GM12878 (cell line): ENCODE measurements at regions not wholly inside any gene's neighbourhood (a gene's known extent, or its start where the extent isn't known, plus 50 kb on each side); places are given as distances from the start of the nearest gene placed in this dataset.

ENCODE experiments used
- ATAC-seq: fragments of 200-7000 bp; cut with Tn5 transposase; 3 replicates; pipeline ENCODE4 v1.9.1; 2020; ENCODE audit warnings: mild to moderate bottlenecking, moderate library complexity
- BruUV-seq: library from RNA; stranded (reverse); fragments of 400-500 nt; replicated peaks from 2 replicates; lab custom pipeline; 2021; lab: Mats Ljungman, UMichigan
- CTCF ChIA-PET: fragments of 300-600 bp; sonication (Branson Sonifier 250); formaldehyde crosslinking; extraction: SDS; loops from one replicate; lab custom pipeline; 2021; ENCODE audit warnings: inconsistent platforms; lab: Yijun Ruan, JAX
- POLR2A ChIA-PET: fragments of 350-600 bp; formaldehyde crosslinking; extraction: SDS; loops from one replicate; lab custom pipeline; 2021; ENCODE audit warnings: inconsistent platforms; lab: Charles Lee
- RAD21 ChIA-PET: fragments of 300-600 bp; sonication (Branson Sonifier 250); formaldehyde crosslinking; loops from one replicate; lab custom pipeline; 2023; ENCODE audit warnings: antibody characterized with exemption; ENCODE audit not compliant: unreplicated experiment; lab: Charles Lee
- SMC1A ChIA-PET: fragments of 300-600 bp; sonication (Branson Sonifier 250); formaldehyde crosslinking; loops from one replicate; lab custom pipeline; 2023; ENCODE audit not compliant: unreplicated experiment, uncharacterized antibody; lab: Charles Lee
- DNase-seq: peaks from one replicate; pipeline ENCODE4 v3.0.0-alpha.2; 2011; ENCODE audit warnings: low read depth, low spot score
- FAIRE-seq: peaks from 3 replicates; lab custom pipeline; 2011; peaks lifted over from hg19 to GRCh38; lab: Jason Lieb, UNC
- H2AFZ ChIP-seq: 2 replicates; pipeline ENCODE4 v1.6.0; 2011; ENCODE audit warnings: low read depth, low read length, control low read depth; ENCODE audit not compliant: control insufficient read depth
- H3K27ac ChIP-seq: 2 replicates; pipeline ENCODE4 v1.5.1; 2011; ENCODE audit warnings: control low read depth; ENCODE audit not compliant: control insufficient read depth, insufficient read depth
- H3K27me3 ChIP-seq, 2 experiments: replicated peaks in 1 of 2; 2 replicates each; pipeline versions ENCODE4 v1.6.0 to v1.6.1; 2011; ENCODE audit warnings: low read length in 1 of 2; ENCODE audit not compliant: control insufficient read depth in 2 of 2, insufficient read depth in 2 of 2
- H3K36me3 ChIP-seq, 2 experiments: 2 replicates each; pipeline ENCODE4 v1.5.1; 2011; ENCODE audit warnings: low read length in 1 of 2; ENCODE audit not compliant: control insufficient read depth in 2 of 2, insufficient read depth in 2 of 2
- H3K4me1 ChIP-seq: 2 replicates; pipeline ENCODE4 v1.6.1; 2011; ENCODE audit warnings: mild to moderate bottlenecking, low read length, moderate library complexity, mixed read lengths; ENCODE audit not compliant: control insufficient read depth, insufficient read depth
- H3K4me2 ChIP-seq: 2 replicates; pipeline ENCODE4 v1.6.0; 2011; ENCODE audit warnings: control low read depth; ENCODE audit not compliant: control insufficient read depth, insufficient read depth
- H3K4me3 ChIP-seq: fragments of 200-600 bp; sonication (generic); 2 replicates; pipeline ENCODE4 v1.5.1; 2016
- H3K79me2 ChIP-seq: 2 replicates; pipeline ENCODE4 v1.6.0; 2011; ENCODE audit warnings: low read length; ENCODE audit not compliant: control insufficient read depth, insufficient read depth
- H3K9ac ChIP-seq: 2 replicates; pipeline ENCODE4 v1.8.0; 2011; ENCODE audit warnings: low read length, control low read depth, mixed read lengths; ENCODE audit not compliant: control insufficient read depth, insufficient read depth
- H3K9me3 ChIP-seq: replicated peaks from 3 replicates; pipeline ENCODE4 v1.5.1; 2011; ENCODE audit warnings: mild to moderate bottlenecking, low read length; ENCODE audit not compliant: control insufficient read depth, insufficient read depth
- H4K20me1 ChIP-seq: 2 replicates; pipeline ENCODE4 v1.6.0; 2011; ENCODE audit not compliant: control insufficient read depth, insufficient read depth
- BMI1 ChIP-seq: fragments of 450-650 bp; IDR thresholded peaks from 2 replicates; pipeline ENCODE4 v1.6.1; 2016; ENCODE audit warnings: mild to moderate bottlenecking, moderate library complexity, borderline replicate concordance
- BRCA1 ChIP-seq: IDR thresholded peaks from 2 replicates; pipeline ENCODE4 v1.6.1; 2011; ENCODE audit warnings: low read depth, low read length, improper control_type of control experiment
- CREM ChIP-seq: IDR thresholded peaks from 2 replicates; pipeline ENCODE4 v1.6.1; 2014; ENCODE audit warnings: antibody characterized with exemption, low read depth
- CUX1 ChIP-seq: IDR thresholded peaks from 2 replicates; pipeline ENCODE4 v1.6.1; 2012; ENCODE audit warnings: improper control_type of control experiment, low read depth, low read length; ENCODE audit not compliant: insufficient replicate concordance
- KLF5 ChIP-seq: fragments of 450-650 bp; IDR thresholded peaks from 2 replicates; pipeline ENCODE4 v1.6.1; 2014; ENCODE audit warnings: mild to moderate bottlenecking; ENCODE audit not compliant: partially characterized antibody
- NRF1 ChIP-seq: conservative IDR thresholded peaks from 2 replicates; pipeline ENCODE4 v1.6.1; 2011; ENCODE audit warnings: mild to moderate bottlenecking, low read depth, low read length, improper control_type of control experiment
- RB1 ChIP-seq: fragments of 450-650 bp; formaldehyde crosslinking; IDR thresholded peaks from 2 replicates; pipeline ENCODE4 v1.6.1; 2017; ENCODE audit warnings: mild to moderate bottlenecking, borderline replicate concordance
- SMARCA5 ChIP-seq: fragments of 450-650 bp; IDR thresholded peaks from 2 replicates; pipeline ENCODE4 v1.6.1; 2017; ENCODE audit warnings: mild to moderate bottlenecking
- USF2 ChIP-seq: IDR thresholded peaks from 2 replicates; pipeline ENCODE4 v1.6.1; 2011; ENCODE audit warnings: low read depth, low read length, improper control_type of control experiment, borderline replicate concordance
- ZSCAN29 ChIP-seq: fragments of 450-650 bp; IDR thresholded peaks from 2 replicates; pipeline ENCODE4 v1.6.1; 2017; ENCODE audit warnings: mild to moderate bottlenecking, moderate library complexity
- WGBS: methylation state at CpG from one replicate; pipeline ENCODE4 v1.1.6; 2016; ENCODE audit warnings: low lambda C conversion rate; ENCODE audit not compliant: insufficient replicate concordance, insufficient coverage; ENCODE audit errors: missing lambda C conversion rate; 5-methylcytosine and 5-hydroxymethylcytosine counted together
- in situ Hi-C: fragments of 300-500 bp; cut with MboI; formaldehyde crosslinking; loops from 9 replicates; pipeline ENCODE4 v1.14.3; 2018; ENCODE audit warnings: mixed read lengths
- intact Hi-C: fragments of 100-400 bp; cut with micrococcal nuclease; formaldehyde crosslinking; loops from one replicate; pipeline ENCODE4 v1.14.2; 2022; ENCODE audit not compliant: unreplicated experiment
- TF ChIP-seq, protein P1 (sequence below): IDR thresholded peaks from 2 replicates; pipeline ENCODE4 v1.6.1; 2012; ENCODE audit warnings: low read depth, low read length, improper control_type of control experiment
- TF ChIP-seq, protein P2 (sequence below): fragments of 150-350 bp; IDR thresholded peaks from 2 replicates; pipeline ENCODE4 v1.6.1; 2014; ENCODE audit warnings: mild to moderate bottlenecking, low read depth, low read length

DNA sequence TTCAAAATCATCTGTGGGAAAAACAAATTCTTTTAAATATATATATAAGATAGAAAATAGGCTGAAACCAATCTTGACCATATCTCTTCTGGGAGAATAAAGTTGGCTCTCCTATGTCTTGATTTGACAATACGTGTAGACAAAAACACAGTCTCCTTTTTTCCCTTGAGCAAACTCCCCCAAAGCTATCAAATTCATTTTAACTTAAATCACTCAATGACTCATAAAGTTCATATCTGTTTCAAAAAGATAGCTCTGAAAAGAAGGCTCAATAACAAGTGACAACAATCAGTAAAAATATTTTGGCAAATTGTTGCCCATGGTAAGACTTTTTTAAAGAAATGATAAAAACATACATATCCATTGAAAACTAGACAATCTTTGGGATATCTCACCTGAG is 236.0 kb upstream of the TENT5A start:
- RAD21 ChIA-PET = interaction anchor here (0.8 kb wide), 1 partner anchor 37 kb away, joined by 3 read pairs; no protein-coding TSS in a partner anchor
- SMC1A ChIA-PET = interaction anchor here (1.9 kb wide), 1 partner anchor 8 kb away, joined by 4 read pairs; no protein-coding TSS in a partner anchor
- H3K4me3 ChIP-seq = no peak overlapping the region
- H3K4me1 ChIP-seq = no peaks in the 10 kb centered on the region
- no peaks in the 10 kb centered on the region for H3K36me3 ChIP-seq
- POLR2A ChIA-PET = no interaction called here
- H3K9ac ChIP-seq = no peak overlapping the region
- H4K20me1 ChIP-seq = no peaks in the 10 kb centered on the region
- in situ Hi-C loops (no loop called here), intact Hi-C loops (no loop called here)
- H3K27me3 ChIP-seq = no peaks in the 10 kb centered on the region
- no TSS peak for BruUV-seq
- CTCF ChIA-PET = no interaction called here
- H3K4me2 ChIP-seq = no peak overlapping the region
- TF ChIP-seq, protein P1, sequence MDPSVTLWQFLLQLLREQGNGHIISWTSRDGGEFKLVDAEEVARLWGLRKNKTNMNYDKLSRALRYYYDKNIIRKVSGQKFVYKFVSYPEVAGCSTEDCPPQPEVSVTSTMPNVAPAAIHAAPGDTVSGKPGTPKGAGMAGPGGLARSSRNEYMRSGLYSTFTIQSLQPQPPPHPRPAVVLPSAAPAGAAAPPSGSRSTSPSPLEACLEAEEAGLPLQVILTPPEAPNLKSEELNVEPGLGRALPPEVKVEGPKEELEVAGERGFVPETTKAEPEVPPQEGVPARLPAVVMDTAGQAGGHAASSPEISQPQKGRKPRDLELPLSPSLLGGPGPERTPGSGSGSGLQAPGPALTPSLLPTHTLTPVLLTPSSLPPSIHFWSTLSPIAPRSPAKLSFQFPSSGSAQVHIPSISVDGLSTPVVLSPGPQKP = no peak
- TF ChIP-seq RB1 (no peak), ZSCAN29 (no peak), KLF5 (no peak), CREM (no peak), SMARCA5 (no peak), BRCA1 (no peak), USF2 (no peak), BMI1 (no peak), CUX1 (no peak), NRF1 (no peak)
- TF ChIP-seq, protein P2, sequence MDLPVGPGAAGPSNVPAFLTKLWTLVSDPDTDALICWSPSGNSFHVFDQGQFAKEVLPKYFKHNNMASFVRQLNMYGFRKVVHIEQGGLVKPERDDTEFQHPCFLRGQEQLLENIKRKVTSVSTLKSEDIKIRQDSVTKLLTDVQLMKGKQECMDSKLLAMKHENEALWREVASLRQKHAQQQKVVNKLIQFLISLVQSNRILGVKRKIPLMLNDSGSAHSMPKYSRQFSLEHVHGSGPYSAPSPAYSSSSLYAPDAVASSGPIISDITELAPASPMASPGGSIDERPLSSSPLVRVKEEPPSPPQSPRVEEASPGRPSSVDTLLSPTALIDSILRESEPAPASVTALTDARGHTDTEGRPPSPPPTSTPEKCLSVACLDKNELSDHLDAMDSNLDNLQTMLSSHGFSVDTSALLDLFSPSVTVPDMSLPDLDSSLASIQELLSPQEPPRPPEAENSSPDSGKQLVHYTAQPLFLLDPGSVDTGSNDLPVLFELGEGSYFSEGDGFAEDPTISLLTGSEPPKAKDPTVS = no peak
- no peak for FAIRE-seq
- no peak overlapping the region for H2AFZ ChIP-seq
- no peak for ATAC-seq
- no peaks in the 10 kb centered on the region; the same call in 2 of the 3 replicates for H3K9me3 ChIP-seq
- 38% methylated on average over 1 of the region's 1 CpG for WGBS
- DNase-seq = no peak
- no peak overlapping the region for H3K27ac ChIP-seq
- no peaks in the 10 kb centered on the region for H3K79me2 ChIP-seq
